ENCODE measurements at regions not wholly inside any gene's neighbourhood (a gene's known extent, or its start where the extent isn't known, plus 50 kb on each side); places are given as distances from the start of the nearest gene placed in this dataset.

DNA sequence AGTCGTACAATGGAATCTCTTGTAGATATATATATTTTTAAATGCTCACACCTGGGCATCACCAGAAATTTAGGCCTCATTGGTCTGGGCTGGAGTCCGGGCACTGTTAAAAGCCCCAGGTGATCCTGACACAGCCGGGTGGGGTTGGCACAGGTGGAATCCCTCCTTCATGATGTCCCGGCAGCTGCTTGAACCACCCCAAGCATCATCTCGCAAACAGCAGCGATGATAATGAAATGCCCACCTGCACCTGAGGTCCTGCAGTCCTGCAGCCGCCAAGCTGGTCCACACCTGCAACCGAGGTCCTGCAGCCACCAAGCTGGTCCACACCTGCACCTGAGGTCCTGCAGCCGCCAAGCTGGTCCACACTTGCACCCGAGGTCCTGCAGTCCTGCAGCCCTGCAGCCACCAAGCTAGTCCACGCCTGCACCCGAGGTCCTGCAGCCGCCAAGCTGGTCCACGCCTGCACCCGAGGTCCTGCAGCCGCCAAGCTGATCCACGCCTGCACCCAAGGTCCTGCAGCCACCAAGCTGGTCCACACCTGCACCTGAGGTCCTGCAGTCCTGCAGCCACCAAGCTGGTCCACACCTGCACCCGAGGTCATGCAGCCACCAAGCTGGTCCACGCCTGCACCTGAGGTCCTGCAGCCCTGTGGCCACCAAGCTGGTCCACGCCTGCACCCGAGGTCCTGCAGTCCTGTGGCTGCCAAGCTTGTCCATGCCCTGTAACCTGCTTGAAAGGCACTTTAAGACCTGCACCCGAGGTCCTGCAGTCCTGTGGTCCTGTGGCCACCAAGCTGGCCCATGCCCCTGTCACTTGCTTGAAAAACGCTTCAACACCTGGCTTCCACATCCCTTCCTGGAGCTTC, 261.2 kb downstream of the DLL1 start:
- ChIA-PET POLR2A (no interaction called here), CTCF (no interaction called here)
- Mint-ChIP-seq H3K36me3 (no peaks in the 10 kb centered on the region), H3K27me3 (peaks cover 4% of the 10 kb centered on the region), H3K4me3 (no peak overlapping the region), H3K9me3 (peaks cover 10% of the 10 kb centered on the region), H3K27ac (no peak overlapping the region), H3K4me1 (ENCODE audit: low read depth) (no peaks in the 10 kb centered on the region)
- intact Hi-C loops (cut with micrococcal nuclease), result no loop called here
- no peak for DNase-seq

DNA sequence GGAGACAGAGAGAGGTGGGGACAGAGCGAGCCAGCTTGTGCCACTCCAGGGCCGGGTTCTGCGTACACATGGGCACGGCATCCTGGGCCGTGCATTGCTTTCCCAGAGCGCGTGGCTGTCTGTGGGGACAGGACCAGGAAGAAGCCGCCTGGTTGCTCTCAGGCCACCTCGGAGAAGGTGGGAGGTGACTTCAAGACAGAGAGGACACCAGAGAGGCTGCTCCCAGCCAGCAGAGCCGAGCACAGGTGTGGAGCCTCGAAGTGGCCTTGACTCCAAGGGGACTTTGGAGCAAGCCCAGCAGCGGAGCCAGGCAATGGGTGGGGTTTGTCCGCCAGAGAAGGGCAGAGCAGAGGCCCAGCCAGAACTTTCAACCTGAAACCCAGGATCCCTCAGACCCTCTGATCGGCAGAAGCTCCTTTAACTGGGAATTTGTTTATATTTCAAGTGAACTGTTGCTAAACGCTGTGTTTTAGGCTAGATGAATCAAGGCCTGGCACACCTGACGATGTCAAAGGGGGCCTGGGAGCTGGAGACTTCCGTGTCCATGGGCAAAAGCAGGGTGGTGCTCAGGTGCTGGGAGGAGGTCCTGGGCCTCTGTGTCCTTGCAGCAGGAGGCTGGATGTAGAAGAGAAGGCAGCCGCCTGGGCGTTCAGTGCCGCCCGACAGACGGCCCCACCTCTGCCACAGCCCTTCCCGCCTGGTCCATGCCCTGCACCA, 262.1 kb downstream of the DLL1 start:
- peaks cover 6% of the 10 kb centered on the region for H3K9me3 Mint-ChIP-seq
- peaks cover 4% of the 10 kb centered on the region for H3K27me3 Mint-ChIP-seq
- no peaks in the 10 kb centered on the region for H3K4me1 Mint-ChIP-seq (ENCODE audit: low read depth)
- CTCF ChIA-PET, result no interaction called here
- intact Hi-C loops (cut with micrococcal nuclease), result no loop called here
- POLR2A ChIA-PET, result no interaction called here
- no peaks in the 10 kb centered on the region for H3K36me3 Mint-ChIP-seq
- H3K27ac Mint-ChIP-seq, result no peak overlapping the region
- no peak for DNase-seq
- no peak overlapping the region for H3K4me3 Mint-ChIP-seq

DNA sequence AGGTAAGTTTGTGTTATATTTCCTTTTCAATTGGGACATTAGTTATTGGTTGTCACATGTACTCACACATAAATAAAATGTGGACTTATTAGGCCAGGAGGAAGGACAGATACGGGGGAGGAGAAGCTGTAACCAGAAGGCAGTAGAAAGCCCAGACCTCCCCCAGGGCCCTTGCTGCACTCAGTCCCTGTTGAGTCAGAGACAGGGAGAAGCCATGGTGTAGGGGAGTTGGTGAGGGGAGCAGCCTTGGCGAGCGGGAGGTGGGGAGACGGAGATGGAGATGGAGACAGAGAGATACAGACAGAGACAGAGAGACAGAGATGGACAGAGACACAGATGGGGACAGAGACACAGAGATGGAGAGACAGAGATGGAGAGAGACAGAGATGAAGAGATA, 263.2 kb downstream of the DLL1 start:
- H3K27me3 Mint-ChIP-seq, result peaks cover 4% of the 10 kb centered on the region
- ChIA-PET CTCF (no interaction called here), POLR2A (no interaction called here)
- intact Hi-C loops (cut with micrococcal nuclease), result no loop called here
- H3K9me3 Mint-ChIP-seq, result no peaks in the 10 kb centered on the region
- no peaks in the 10 kb centered on the region for H3K4me1 Mint-ChIP-seq (ENCODE audit: low read depth)
- no peak overlapping the region for H3K4me3 Mint-ChIP-seq
- H3K27ac Mint-ChIP-seq, result no peak overlapping the region
- H3K36me3 Mint-ChIP-seq, result no peaks in the 10 kb centered on the region
- DNase-seq, result no peak

DNA sequence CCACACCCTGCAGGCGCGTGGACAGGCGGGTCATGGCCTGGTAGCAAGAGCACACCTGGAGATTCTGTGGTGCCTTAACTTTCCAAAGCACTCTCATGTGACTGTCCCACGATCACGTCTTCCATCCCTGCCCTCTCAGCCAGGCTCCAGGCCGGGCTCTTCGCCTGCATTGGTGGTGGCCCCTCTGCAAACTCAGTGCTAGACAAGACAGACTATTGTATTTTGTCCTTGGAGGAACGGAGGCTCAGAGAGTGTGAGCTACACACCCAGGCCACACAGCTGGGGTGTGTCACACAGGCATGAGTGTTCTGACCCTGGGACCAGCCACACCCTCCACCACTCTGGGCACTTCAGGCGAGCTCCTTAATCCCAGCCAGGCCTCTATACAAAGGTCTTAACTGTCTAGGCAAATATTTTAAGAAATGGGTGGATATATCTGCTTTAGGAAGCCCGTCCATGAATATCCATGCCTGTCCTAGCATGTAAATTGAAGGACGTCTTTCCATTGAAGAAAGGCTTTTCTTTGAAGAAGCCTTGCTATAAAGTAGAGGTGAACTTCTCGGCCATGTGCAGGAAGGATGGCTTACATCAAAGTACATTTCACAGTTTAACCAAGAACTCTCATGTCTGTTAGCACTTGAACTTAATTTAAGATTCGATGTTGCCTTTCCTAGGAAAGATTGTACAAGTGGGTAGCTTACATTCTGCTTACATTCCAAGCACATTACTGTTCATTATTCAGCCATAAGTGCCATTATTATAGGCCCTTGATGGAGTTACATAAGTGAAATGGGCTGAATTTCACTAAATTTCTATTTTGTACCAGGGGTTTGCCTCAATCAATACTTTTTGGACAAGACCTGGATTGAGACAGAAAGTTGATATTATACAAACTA, 263.9 kb downstream of the DLL1 start:
- Mint-ChIP-seq H3K27me3 (peaks cover 8% of the 10 kb centered on the region), H3K36me3 (no peaks in the 10 kb centered on the region), H3K27ac (no peak overlapping the region), H3K9me3 (no peaks in the 10 kb centered on the region), H3K4me3 (no peak overlapping the region), H3K4me1 (ENCODE audit: low read depth) (no peaks in the 10 kb centered on the region)
- ChIA-PET CTCF (no interaction called here), POLR2A (no interaction called here)
- no peak for DNase-seq
- intact Hi-C loops (cut with micrococcal nuclease), result no loop called here

DNA sequence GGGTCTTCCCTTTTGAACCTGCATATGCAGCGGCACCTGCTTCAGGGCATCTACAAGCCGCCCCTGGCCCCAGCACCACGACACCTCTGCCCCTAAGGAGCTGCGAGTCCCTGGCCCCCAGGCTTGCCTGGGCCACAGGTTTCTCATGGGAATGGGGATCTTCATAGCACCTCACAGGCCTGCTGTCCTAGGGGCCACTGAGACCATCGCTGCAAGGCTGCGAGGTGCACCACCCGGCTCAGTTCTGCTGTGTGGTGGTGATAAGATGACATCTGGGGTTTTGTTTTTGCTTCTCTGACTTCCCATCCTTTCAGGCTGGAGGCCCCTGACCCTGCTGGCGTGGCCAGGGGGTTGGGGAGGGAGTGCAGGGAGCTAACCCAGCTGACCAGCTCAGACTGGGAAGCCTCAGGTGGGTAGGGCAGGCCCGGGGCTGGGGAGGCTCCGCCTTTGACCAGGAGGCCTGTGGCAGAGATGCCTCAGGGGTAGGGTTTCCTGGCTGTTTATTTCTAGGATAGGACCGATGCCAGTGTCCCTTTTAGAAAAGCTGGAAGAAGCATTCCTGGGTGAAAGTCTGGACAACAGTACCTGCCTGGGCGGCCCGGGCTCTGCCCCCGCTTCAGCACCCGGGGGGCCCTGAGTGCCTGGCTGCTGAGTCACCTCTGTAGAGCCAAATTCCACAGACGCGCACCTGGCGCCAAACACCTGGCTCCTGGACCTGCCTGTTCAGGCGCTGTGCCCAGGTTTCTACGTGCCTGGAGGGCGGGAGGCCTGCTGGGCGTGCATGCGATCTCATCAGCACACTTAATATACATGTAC, 264.7 kb downstream of the DLL1 start:
- Mint-ChIP-seq H3K27me3 (peaks cover 16% of the 10 kb centered on the region), H3K27ac (no peak overlapping the region), H3K4me3 (no peak overlapping the region), H3K36me3 (no peaks in the 10 kb centered on the region), H3K9me3 (no peaks in the 10 kb centered on the region), H3K4me1 (ENCODE audit: low read depth) (no peaks in the 10 kb centered on the region)
- intact Hi-C loops (cut with micrococcal nuclease), result no loop called here
- ChIA-PET POLR2A (no interaction called here), CTCF (no interaction called here)
- no peak for DNase-seq

DNA sequence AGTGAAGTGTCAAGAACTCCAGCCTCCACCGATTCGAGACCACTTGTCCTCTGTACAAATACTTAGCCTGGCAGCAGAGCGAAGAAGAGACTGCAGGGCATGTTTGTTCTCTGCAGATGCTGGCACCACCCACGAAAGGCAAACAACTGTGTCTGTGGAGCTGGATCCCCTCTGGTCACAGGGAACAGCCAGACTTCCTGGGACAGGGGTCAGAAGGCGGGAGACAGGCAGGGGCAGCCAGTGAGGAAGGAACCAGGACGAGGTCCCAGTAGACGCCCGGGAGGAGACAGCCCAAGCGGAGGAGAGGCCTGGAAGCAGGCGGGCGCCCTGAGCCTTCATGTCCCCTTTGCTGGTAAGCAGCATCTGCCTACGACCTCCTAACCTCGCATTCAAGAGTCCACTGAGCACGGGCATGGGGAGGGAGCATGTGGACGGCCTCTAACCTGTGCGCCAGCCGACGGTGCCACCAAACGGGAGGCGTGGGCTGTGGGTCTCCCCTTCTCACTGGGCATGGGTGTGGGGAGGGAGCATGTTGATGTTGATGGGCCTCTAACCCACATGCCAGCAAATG, 265.5 kb downstream of the DLL1 start:
- Mint-ChIP-seq H3K36me3 (no peaks in the 10 kb centered on the region), H3K27me3 (peaks cover 19% of the 10 kb centered on the region), H3K9me3 (no peaks in the 10 kb centered on the region), H3K27ac (no peak overlapping the region), H3K4me3 (no peak overlapping the region), H3K4me1 (ENCODE audit: low read depth) (no peaks in the 10 kb centered on the region)
- ChIA-PET CTCF (no interaction called here), POLR2A (no interaction called here)
- intact Hi-C loops (cut with micrococcal nuclease), result no loop called here
- no peak for DNase-seq

DNA sequence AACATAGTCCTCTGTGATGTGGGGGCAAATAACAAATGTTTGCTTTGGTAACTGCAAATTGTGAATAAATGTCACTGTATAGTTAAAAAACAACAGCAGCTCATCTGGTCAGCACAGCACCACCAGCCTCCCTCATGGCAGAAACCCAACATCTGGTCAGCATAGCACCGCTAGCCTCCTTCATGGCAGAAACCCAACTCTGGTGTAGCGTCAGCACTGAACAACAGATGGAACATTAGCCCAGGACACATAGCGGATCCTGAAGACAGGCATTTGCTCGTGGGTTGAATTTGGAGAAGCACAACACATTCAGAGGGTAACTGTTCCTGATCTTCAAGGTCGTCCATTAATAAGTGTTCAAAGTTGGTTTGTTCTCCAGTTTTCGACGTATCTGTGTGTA, 265.9 kb downstream of the DLL1 start:
- ChIA-PET CTCF (no interaction called here), POLR2A (no interaction called here)
- Mint-ChIP-seq H3K4me3 (no peak overlapping the region), H3K4me1 (ENCODE audit: low read depth) (no peaks in the 10 kb centered on the region), H3K9me3 (no peaks in the 10 kb centered on the region), H3K36me3 (no peaks in the 10 kb centered on the region), H3K27ac (no peak overlapping the region), H3K27me3 (peaks cover 19% of the 10 kb centered on the region)
- DNase-seq, result no peak
- intact Hi-C loops (cut with micrococcal nuclease), result no loop called here

DNA sequence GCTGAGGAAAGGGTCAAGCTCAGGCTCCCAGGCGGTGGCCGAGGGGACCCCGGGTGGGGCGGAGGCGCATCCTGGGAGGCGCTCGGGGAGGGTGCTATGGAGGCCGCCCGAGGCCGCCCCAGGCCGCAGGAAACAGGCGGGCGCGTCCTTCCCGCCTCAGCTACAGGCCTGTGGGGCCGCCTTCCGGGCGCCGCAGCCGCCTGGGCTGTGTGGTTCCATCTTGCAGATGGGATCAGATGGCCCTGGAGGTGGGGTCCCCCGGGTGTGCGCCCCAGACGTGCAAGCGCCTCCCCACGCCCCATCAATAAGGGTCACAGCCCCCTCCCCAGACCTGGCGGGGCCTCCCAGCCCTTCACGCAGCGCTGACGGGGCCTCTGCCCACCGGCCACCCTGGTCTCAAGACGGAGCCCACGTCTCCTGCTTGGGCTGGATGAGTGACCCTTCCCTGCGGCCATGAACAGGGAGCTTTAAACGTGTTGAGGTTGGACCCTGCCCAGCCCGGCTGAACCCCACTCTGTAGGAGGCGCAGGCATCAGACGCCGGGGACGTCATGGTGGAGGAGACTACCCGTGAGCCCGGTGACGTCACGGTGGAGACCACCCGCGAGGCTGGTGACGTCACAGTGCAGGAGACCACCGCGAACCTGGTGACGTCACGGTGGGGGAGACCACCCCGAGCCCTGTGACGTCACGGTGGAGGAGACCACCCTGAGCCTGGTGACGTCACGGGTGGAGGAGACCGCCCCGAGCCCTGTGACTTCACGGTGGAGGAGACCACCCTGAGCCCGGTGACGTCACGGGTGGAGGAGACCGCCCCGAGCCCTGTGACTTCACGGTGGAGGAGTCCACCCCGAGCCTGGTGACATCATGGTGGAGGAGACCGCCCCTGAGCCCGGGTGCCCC, 267.0 kb downstream of the DLL1 start:
- H3K4me1 Mint-ChIP-seq (ENCODE audit: low read depth), result no peaks in the 10 kb centered on the region
- POLR2A ChIA-PET, result no interaction called here
- intact Hi-C loops (cut with micrococcal nuclease), result no loop called here
- H3K27me3 Mint-ChIP-seq, result peaks cover 19% of the 10 kb centered on the region
- no peak overlapping the region for H3K27ac Mint-ChIP-seq
- DNase-seq, result no peak
- no peaks in the 10 kb centered on the region for H3K9me3 Mint-ChIP-seq
- no peaks in the 10 kb centered on the region for H3K36me3 Mint-ChIP-seq
- CTCF ChIA-PET, result no interaction called here
- H3K4me3 Mint-ChIP-seq, result no peak overlapping the region

DNA sequence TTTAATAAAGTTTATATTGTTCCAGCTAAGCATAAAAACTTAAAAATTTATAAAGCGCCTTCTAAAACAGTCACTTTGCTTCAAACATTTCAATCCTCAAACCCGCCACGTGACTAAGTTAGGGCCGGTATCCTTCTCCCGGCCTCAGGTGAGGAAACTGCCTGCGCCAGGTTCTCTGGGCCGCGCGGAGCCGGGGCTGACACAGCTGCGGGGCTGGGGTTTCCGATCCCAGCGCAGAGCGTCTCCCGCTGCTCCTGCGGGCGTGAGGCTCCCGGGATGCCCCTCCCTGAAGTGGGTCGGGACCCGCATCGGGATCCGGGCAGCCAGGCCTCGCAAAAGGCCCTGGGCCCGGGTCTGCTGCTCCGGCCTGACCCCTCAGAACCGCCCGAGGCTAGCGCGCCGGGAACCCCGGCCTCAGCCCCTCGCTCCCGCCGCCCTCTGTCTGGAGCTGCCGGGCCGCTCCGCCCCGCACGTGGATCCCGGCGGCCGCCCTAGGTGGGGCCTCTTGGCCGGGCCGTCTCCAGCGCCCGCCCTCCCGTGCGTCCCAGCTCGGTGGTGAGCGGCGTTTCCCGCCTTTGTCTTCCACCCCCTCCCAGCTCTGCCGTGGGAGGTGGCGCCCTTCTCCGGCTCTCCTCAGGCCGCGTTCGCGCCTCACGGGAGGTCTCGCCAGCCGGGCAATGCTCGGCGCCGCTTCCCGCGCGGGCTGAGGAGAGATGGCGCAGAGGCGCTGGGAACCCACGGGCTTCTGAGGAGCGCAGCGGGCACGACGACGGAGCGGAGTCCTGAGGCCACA, 267.9 kb downstream of the DLL1 start:
- POLR2A ChIA-PET, result no interaction called here
- H3K36me3 Mint-ChIP-seq, result no peaks in the 10 kb centered on the region
- intact Hi-C loops (cut with micrococcal nuclease), result no loop called here

DNA sequence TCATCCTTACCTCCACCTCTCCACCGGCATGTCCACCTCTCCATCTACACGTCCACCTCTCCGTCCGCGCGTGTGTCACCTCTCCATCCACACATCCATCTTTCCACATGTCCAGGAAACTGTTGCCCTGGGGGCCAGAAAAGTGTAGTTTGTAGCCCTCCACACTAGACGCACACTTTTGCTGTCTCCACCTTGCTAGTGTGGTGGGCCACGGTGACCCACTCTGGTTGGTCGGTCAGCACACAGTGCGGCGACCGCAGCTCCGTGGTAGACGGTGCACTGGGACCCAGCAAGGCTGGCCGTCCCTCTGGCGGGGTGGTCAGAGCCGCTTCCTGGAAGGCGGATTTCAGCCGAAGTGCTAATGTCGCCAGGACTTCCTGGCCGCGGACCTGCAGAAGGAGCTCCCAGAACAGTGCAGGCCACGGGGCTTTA, 268.6 kb downstream of the DLL1 start:
- Mint-ChIP-seq H3K36me3 (no peaks in the 10 kb centered on the region), H3K27ac (no peak overlapping the region), H3K27me3 (peaks cover 19% of the 10 kb centered on the region), H3K9me3 (no peaks in the 10 kb centered on the region), H3K4me3 (no peak overlapping the region), H3K4me1 (ENCODE audit: low read depth) (no peaks in the 10 kb centered on the region)
- CTCF ChIA-PET, result no interaction called here
- intact Hi-C loops (cut with micrococcal nuclease), result no loop called here
- no peak for DNase-seq
- POLR2A ChIA-PET, result no interaction called here

More for the DNA sequence above, 267.9 kb downstream of the DLL1 start:
- Mint-ChIP-seq H3K4me1 (ENCODE audit: low read depth) (no peaks in the 10 kb centered on the region), H3K27me3 (peaks cover 19% of the 10 kb centered on the region), H3K4me3 (no peak overlapping the region), H3K27ac (no peak overlapping the region), H3K9me3 (no peaks in the 10 kb centered on the region)
- CTCF ChIA-PET, result no interaction called here
- DNase-seq, result no peak
